ENCODE measurements at regions not wholly inside any gene's neighbourhood (a gene's known extent, or its start where the extent isn't known, plus 50 kb on each side); places are given as distances from the start of the nearest gene placed in this dataset.

- TF ChIP-seq POLR2A (IDR thresholded peaks at IDR 0.05) (no peak), CTCF (IDR thresholded peaks at IDR 0.05) (no peak)
These were observed 328.8 kb downstream of the PRELID2 start for GRCh38 chr5:145506185-145506850.
